ENCODE measurements at regions not wholly inside any gene's neighbourhood (a gene's known extent, or its start where the extent isn't known, plus 50 kb on each side); places are given as distances from the start of the nearest gene placed in this dataset.
"Not testable (repeated sequence)": the region's sequence is repeated elsewhere in the genome, so short reads cannot be mapped to it uniquely, and the experiment has no call there.

DNA sequence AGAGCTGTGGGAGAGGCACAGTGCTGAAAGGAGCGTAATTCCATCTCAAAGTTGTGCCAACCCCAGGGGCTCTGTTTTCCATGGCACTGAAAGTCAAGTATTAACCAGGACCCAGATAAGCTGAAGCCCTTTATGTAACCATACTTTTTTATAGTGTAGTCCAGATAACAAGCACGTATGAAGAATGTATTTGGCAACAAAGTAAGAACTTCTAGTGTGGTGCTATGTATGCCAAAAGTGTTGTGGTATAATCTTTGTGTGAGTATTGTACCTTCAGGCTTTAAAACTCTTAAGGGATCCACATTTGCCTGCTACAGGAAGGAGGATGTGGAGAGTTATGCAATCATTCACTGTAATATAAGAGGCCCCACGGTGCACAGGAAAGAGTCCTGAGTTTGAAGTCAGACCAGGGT lies 129.4 kb downstream of the IBTK start:
- DNase-seq: no peak

DNA sequence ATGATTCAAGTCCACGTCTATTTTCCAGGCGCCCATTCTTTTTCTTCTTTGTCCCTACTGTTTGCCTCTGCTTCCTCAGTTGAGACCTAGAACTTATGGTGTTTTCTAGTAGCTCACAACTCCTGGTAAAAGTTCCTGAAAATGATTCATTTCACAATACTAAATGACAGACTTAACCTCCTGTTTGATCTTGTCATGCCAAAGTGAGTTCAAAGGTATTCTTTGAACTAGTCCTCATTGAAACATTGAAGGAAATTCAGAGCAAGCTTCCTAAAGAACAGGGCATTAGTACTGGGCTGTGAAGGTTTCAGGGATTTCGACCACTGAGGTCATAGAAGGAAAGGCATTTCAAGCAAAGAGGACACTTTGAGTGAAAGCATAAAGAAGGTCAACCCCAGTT lies 132.8 kb downstream of the IBTK start:
- DNase-seq: no peak

DNA sequence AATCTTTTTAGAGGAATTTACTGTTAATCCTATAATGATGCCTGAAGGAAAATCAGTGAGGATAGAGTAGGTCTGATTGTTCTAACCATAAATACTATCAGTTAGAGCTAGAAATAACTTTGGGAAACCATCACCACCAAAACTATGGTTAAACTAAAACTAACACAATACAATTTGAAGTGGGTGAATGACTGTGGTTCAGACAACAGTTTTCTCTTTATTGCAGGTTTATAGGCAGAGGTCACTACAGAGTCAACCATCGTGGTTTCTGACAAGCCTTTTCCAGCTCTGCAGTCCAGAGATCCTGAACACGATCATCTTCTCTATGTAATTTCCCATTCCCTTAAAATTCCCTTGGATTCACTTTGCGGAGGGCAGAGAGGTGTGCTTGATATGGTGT lies 134.3 kb downstream of the IBTK start:
- DNase-seq: no peak

DNA sequence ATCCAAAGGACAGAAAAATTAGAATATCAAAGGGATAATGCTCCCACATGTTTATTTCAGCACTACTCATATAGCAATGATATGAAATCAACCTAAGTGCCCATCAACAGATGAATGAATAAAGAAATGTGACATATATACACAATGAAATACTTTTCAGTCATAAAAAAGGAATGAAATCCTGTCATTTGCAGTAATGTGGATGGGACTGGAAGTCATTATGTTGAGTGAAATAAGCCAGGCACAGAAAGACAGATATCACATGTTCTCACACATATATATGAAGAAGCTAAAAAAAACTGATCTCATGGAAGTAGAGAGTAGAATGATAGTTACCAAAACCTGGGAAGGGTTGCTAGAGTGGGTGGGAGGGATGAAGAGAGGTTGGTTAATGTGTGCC lies 135.7 kb downstream of the IBTK start:
- DNase-seq: no peak

DNA sequence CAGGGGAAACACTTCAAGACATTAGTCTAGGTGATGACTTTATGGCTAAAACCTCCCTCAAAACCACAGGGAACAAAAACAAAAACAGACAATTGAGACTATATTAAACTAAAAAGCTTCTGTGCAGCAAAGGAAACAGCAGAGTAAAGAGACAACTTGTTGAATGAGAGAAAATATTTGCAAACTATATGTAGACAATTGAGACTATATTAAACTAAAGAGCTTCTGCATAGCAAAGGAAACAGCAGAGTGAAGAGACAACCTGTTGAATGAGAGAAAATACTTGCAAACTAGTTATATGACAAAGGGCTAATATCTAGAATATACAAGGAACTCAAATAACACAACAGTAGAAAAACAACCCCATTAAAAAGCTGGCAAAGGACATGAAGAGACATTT lies 136.4 kb downstream of the IBTK start:
- no peak for DNase-seq

DNA sequence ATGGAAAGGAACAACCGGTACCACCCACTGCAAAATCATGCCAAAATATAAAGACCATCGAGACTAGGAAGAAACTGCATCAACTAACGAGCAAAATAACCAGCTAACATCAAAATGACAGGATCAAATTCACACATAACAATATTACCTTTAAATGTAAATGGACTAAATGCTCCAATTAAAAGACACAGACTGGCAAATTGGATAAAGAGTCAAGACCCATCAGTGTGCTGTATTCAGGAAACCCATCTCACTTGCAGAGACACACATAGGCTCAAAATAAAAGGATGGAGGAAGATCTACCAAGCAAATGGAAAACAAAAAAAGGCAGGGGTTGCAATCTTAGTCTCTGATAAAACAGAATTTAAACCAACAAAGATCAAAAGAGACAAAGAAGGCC lies 144.4 kb downstream of the IBTK start:
- DNase-seq: not testable (repeated sequence)

DNA sequence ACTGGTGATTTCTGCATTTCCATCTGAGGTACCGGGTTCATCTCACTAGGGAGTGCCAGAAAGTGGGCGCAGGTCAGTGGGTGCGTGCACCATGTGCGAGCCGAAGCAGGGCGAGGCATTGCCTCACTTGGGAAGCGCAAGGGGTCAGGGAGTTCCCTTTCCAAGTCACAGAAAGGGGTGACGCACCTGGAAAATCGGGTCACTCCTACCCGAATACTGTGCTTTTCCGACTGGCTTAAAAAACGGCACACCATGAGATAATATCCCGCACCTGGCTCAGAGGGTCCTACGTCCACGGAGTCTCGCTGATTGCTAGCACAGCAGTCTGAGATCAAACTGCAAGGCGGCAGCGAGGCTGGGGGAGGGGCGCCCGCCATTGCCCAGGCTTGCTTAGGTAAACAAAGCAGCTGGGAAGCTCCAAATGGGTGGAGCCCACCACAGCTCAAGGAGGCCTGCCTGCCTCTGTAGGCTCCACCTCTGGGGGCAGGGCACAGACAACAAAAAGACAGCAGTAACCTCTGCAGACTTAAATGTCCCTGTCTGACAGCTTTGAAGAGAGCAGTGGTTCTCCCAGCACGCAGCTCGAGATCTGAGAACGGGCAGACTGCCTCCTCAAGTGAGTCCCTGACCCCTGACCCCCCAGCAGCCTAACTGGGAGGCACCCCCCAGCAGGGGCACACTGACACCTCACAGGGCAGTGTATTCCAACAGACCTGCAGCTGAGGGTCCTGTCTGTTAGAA lies 146.0 kb downstream of the IBTK start:
- not testable (repeated sequence) for DNase-seq

DNA sequence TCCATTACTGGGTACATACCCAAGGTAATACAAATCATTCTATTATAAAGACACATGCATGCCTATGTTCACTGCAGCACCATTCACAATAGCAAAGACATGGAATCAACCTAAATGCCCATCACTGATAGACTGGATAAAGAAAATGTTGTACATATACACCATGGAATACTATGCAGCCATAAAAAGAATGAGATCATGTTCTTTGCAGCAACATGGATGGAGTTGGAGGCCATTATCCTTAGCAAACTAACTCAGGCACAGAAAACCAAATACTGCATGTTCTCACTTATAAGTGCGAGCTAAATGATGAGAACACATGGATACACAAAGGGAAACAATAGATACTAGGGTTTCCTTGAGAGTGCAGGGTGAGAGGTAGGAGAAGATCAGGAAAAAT lies 146.8 kb downstream of the IBTK start:
- DNase-seq: not testable (repeated sequence)

DNA sequence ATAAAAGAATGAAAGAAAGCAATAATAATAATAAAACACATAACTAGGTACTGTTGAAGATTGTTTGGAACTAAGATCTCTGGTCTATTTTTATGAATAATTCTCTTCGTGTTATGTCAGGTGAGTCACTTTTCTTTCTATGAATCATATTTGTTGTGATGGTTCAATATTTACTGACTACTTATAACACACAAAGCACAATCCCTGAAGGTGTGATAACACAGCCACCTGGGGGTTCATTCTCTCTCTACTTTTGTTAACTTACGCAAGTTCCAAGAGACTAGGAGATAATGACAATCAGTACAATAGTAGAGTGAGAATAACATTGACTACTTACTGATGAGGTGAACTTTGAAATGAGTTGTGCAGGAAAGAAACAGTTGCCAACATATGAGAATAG lies 149.9 kb downstream of the IBTK start:
- no peak for DNase-seq

DNA sequence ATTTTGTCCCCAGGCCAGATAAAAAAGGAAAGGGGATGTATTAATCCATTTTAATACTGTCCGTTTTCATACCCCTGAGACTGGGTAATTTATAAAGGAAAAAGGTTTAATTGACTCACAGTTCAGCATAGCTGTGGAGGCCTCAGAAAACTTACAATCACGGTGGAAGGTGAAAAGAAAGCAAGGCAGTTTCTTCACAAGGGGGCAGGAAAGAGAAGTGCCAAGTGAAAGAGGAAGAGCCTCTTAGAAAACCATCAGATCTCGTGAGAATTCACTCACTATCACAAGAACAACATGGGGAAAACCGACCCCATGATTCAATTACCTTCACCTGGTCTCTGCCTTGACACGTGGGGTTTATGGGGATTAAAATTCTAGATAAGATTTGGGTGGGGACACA lies 152.5 kb downstream of the IBTK start:
- no peak for DNase-seq

DNA sequence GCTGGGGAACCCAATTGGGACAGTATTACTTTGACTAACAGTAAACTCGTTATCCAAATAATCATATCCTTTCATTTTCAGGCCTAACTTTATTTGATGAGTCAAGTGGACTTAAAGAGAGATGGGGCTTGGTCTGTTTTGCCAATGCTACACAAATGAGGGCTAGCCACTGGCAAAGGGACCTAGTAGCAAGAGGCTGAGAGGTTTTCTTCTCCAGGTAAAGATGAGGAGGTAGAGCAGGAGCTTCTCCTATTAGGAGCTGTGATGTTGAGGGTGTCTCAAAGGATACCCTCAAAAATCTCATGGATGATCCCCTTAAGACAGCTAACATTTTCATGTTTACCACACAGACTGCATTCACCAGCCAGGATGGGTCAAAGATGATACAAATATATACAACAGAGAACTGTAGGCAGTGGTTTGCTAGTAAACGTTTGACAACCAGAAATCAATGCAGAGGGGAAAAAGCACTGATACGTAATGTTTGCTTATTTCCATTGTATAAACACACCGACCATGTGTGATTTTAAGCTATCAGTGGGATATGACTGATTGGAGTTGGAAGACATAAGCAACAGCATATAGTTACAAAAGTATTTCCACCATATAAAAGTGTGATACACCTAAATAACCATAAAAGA lies 153.3 kb downstream of the IBTK start:
- DNase-seq: no peak

DNA sequence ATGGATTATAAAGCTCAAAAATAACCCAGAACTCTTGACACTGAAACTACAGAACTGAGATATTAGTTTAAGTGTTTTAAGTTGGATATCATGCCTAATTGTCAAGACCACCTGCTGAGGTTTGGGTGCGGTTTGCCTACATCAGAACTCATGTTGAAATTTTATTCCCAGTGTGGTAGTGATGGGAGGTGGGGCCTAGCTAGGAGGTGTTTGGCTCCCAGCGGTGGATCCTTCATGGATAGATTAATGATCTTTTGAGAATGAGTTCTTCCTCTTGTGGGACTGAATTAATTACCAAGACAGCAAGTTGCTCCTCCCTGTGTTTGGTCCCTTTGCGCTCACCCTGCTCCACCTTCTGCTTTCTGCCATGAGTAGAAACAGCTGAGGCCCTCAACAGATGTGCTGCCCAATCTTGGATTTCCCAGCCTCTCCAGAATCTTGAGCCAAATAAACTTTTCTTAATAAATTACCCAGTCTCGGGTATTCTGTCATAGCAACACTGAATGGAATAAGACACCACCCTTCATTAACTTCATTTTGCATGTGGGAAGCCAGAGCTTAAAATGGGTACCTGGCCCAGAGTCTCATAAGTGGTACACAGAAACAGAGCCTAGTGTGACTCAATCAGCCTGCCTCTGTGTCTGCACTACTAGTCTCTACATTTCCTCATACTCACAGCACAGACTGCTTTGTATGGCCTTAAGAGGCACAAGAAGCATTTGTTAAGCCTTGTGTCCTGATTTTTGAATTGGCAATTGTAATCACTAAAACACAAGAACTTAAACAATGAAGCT lies 158.4 kb downstream of the IBTK start:
- DNase-seq: no peak

DNA sequence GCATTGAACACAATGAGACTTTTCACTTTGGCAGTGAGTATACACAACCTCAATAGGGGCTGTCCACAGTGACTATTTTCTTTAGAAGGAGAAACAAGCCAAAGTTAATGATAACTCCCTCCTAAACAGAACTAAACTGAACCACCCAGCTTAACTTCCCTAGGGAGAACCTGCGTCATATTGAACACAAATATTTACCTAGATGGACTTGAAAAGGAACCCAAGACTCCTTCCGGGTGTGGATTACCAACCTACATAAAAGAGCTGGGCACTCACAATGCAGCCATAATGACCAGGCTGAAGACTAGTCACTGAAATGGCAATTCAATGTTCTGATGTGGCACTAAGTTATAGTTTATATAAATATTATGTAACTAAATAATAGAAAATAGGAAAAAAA lies 160.6 kb downstream of the IBTK start:
- DNase-seq: no peak

DNA sequence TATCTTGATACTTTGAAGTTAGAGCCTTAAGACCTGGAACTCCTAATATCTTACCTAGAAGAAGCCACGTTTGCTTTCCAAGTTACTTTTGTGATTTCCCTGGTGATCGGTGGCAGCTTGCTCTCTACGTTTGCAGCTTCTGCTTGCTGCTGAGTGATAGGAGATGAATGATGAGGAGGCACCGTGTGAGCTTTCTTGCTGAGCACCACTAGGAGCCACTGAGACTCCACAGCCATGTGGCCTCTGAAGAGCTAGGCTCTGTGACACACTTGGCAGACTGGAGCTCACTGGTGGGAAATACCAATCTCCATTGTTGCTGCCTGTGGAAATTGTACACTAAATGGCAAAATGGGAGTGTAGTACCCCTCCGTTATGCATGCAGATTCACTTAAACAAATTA lies 161.8 kb downstream of the IBTK start:
- no peak for DNase-seq

DNA sequence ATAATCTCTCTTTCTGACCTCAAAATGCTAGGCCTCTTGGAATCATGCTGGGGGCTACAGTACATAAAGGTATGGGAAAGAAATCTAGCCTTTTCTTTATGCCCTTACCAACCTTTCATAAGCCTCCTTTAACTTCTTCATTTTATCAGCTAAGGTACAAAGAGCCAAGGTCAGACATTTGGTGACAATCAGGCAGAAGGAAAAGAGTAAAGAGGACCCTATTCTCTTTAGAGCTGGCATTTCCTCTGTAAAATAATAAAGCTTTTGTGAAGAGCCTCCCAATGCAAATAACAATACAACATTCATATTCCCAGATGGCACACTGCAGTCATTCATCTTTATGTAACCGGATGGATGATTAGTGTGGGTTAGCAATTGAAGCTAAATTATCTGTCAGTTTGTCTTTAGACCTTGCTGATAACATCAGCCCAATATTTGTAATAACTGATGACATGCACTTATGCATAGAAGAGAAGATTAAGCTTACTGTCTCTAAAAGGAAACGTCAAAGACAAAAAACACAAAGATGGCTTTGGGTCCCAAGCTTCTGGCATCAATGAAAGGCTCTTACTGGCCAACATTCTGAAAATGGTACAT lies 163.1 kb downstream of the IBTK start:
- DNase-seq: no peak

DNA sequence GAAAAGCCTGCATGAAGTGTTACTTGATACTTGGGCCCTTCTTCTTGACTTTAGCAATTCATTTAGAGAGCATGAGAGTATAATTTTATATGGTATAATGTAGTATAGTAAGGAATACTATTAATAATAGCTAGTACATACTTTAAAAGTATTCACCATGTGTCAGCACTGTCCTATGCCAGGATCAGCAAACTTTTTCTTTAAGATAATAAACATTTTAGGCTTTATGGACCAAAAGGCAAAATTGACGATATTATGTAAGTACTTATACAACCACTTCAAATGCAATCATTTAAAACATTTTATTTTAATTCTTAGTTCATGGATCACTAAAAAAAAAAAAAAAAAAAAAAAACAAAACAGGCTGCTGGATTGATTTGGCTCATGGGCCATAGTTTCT lies 163.9 kb downstream of the IBTK start:
- DNase-seq: no peak

DNA sequence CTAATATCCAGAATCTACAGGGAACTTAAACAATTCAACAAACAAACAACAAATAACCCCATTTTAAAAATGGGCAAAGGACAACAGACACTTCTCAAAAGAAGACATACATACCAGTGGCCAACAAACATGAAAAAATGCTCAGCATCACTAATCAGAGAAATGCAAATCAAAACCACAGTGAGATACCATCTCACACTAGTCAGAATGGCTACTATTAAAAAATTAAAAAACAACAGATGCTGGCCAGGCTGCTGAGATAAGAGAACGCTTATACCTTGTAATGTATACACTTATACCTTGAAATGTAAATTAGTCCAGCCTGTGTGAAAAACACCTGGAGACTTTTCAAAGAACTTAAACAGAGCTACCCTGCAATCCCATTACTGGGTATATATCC lies 166.8 kb downstream of the IBTK start:
- no peak for DNase-seq

DNA sequence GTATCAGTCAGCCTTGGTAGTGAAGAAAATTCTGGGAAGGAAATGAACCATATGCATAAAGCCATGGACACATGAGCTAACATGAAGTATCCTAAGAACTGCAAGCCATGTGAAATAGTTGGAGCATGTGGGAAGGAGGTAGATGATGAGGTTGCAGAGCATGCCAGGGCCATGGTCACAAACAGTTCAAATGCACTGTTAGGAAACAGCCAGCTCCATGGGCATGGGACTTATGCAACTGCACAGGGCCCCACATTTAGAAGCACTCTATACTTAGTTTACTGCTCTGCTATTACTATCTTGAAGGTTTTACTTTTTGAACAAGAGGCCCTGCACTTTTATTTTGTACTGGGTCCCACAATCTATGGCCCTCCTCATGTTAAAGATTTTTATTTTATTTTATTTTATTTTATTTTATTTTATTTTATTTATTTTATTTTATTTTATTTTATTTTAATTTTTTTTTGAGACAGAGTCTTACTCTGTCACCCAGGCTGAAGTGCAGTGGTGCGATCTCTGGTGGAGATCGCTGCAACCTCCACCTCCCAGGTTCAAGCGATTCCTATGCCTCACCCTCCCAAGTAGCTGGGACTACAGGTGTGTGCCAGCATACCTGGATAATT lies 169.1 kb downstream of the IBTK start:
- DNase-seq: no peak

DNA sequence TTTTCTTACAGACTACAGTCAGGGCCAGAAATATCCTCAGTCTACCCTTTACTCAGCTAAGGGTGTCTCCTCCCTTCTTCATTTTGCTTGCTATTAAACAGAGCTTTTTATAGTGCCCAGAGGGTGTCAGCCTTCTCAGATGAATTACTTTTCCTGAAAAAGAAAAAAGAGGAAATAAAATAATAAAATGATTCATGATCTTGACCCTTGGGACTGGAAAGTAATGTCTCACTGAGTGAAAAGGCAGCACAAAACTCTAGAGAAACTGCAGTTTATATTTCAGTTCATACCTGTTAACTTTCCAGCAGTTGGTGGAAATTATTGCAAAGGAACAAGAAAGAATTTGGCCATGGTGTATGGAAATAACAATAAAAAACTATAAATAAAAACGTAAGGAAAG lies 170.6 kb downstream of the IBTK start:
- no peak for DNase-seq

DNA sequence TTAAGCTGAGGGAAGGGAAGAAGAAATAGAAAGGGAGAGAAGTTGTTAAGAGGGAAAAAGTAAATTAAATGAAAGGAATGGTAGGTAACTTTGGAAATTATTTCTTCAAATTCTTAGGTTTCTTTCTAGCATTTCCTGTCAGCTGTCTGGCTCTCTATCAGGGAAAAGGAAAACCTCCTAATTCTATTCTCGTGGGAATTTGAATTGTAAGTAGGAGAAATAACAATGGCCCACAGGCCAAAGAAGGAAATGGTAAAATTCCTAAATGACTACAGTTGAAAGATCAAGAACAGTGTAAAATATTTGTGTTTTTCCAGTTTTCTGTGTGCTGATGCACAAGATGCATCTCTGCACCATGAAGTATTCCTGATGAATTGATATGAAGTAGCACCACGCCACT lies 173.0 kb downstream of the IBTK start:
- no peak for DNase-seq

DNA sequence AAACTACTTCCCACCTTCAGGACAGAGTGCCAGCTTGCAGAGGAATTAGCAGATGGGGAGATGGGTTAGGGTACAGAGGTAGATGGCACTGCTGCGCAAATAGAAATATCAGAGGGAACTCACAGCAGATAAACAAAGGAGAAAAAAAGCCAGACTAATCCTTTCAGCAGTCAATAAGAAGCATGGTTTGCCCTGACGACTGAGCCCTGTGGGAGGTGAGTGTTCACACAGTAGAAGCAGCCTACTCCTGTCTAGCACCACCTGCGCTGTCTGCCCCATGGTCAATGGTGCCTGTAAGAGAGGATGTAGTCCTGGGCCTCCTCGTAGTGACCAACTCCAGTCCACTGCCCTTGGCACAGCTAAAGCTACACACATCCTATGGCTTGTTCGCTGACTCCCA lies 174.1 kb downstream of the IBTK start:
- no peak for DNase-seq

DNA sequence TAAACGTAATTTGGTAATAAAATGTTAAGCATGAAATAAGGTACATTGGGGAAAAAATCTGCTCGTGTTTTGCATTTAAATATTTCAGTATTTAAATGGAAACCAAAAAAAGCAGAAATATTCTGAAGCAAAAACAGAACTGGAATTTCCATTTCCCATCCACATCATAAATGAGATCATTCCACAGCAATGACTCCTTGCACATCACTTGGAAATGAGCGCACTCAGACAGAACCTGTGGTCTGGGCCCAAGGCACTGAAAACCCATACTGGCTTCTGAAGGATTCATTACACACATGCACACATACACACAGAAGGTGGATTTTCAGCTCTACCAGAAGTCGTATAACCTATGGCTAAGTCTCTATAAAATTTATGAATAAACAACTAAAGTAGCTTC lies 174.8 kb downstream of the IBTK start:
- DNase-seq: no peak

DNA sequence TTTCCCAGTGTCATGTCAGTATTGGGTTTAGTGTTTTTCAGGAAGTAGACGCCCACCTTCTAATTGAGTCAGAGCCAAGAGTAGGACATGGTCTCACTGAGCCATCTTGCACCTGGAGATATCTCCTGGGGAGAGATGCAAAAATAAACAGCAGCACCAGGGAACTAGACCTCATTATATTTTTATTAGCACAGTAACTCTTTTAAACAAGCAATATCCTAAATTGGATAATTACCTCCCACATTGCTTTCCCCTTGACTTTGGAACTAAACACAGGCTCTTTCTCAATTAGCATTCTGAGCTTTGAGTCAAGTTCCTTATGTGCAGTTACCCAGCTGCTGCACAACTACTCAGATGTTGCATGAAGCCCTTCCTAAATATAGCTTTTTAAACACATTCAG lies 175.4 kb downstream of the IBTK start:
- DNase-seq: no peak
